ENCODE measurements at regions not wholly inside any gene's neighbourhood (a gene's known extent, or its start where the extent isn't known, plus 50 kb on each side); places are given as distances from the start of the nearest gene placed in this dataset.

GRCh38 chr10:59523851-59524250 lies 161.5 kb upstream of the FAM13C start:
- H3K4me1 ChIP-seq, result peaks cover 0 to 4% (median 1%) of the 10 kb centered on the region in 4 donors
- no peak overlapping the region for H3K27ac ChIP-seq
- TF ChIP-seq EP300 (IDR thresholded peaks at IDR 0.05) (no peak), POLR2AphosphoS5 (IDR thresholded peaks at IDR 0.05) (no peak), POLR2A (IDR thresholded peaks at IDR 0.05) (no peak), CTCF (IDR thresholded peaks at IDR 0.05) (no peak)
- no peaks in the 10 kb centered on the region for H3K27me3 ChIP-seq
- H3K36me3 ChIP-seq, result no peaks in the 10 kb centered on the region
- H3K9me3 ChIP-seq, result no peaks in the 10 kb centered on the region
- ATAC-seq (ENCODE audit: low FRiP score in 2 of 2) (no peak), DNase-seq (no peak)
- WGBS, 2 donors, result 55 to 59% methylated on average over 6 of the region's 6 CpGs
- H3K4me3 ChIP-seq, result no peak overlapping the region

GRCh38 chr10:59517996-59518395 lies 155.6 kb upstream of the FAM13C start:
- Histone ChIP-seq H3K4me1 (no peaks in the 10 kb centered on the region), H3K9me3 (no peaks in the 10 kb centered on the region), H3K27ac (no peak overlapping the region), H3K27me3 (no peaks in the 10 kb centered on the region), H3K36me3 (no peaks in the 10 kb centered on the region), H3K4me3 (no peak overlapping the region)
- no peak for DNase-seq
- whole genome bisulfite sequencing, 2 donors, result 50 to 65% methylated on average over 3 of the region's 3 CpGs
- ATAC-seq (ENCODE audit: low FRiP score in 2 of 2), result no peak
- TF ChIP-seq EP300 (IDR thresholded peaks at IDR 0.05) (no peak), POLR2AphosphoS5 (IDR thresholded peaks at IDR 0.05) (no peak), CTCF (IDR thresholded peaks at IDR 0.05) (no peak), POLR2A (IDR thresholded peaks at IDR 0.05) (no peak)

- H3K27me3 ChIP-seq, result no peaks in the 10 kb centered on the region
- TF ChIP-seq POLR2A (IDR thresholded peaks at IDR 0.05), result no peak
- no peak for TF ChIP-seq POLR2AphosphoS5 (IDR thresholded peaks at IDR 0.05)
- no peak for ATAC-seq (ENCODE audit: low FRiP score in 2 of 2)
- no peak overlapping the region for H3K27ac ChIP-seq
- DNase-seq, result no peak
- no peaks in the 10 kb centered on the region for H3K4me1 ChIP-seq
- 64% methylated on average over 7 of the region's 7 CpGs for whole genome bisulfite sequencing, 2 donors
- H3K9me3 ChIP-seq, result no peaks in the 10 kb centered on the region
- H3K36me3 ChIP-seq, result no peaks in the 10 kb centered on the region
- H3K4me3 ChIP-seq, result no peak overlapping the region
Observed at GRCh38 chr10:59517341-59517899, 155.1 kb upstream of the FAM13C start.

- Histone ChIP-seq H3K9me3 (no peaks in the 10 kb centered on the region), H3K27ac (no peak overlapping the region), H3K4me3 (no peak overlapping the region), H3K4me1 (no peaks in the 10 kb centered on the region), H3K27me3 (no peaks in the 10 kb centered on the region), H3K36me3 (no peaks in the 10 kb centered on the region)
- ATAC-seq (ENCODE audit: low FRiP score in 2 of 2) (peak in 1 of 2 donors; percentile 35), DNase-seq (no peak)
- 68 to 69% methylated on average over 3 of the region's 3 CpGs for WGBS, 2 donors
- TF ChIP-seq POLR2AphosphoS5 (IDR thresholded peaks at IDR 0.05), result no peak
- TF ChIP-seq EP300 (IDR thresholded peaks at IDR 0.05), result no peak
- no peak for TF ChIP-seq CTCF (IDR thresholded peaks at IDR 0.05)
- TF ChIP-seq POLR2A (IDR thresholded peaks at IDR 0.05), result no peak
Observed at GRCh38 chr10:59513558-59513957, 151.2 kb upstream of the FAM13C start.

DNA sequence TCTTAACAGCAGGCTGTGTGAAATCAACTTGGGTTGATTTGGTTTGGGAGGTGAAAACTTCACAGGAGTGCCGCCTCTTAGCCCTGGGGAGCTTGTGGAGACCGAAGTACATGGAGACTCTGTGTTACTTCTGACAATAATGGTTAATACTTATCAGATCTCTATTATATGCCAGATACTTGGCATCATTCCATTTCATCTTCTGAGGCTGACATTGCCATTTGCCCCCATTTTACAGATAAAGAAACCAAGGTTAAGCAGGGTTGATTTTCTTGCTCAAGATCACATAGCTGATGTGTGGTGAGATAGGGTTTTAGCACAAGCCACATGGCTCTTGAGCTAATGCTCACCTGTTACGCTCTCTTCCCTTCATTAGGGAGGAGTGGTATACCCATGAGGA lies 150.6 kb upstream of the FAM13C start:
- no peak for DNase-seq
- H3K27ac ChIP-seq, result no peak overlapping the region
- no peaks in the 10 kb centered on the region for H3K27me3 ChIP-seq
- no peak for ATAC-seq (ENCODE audit: low FRiP score in 2 of 2)
- WGBS, 2 donors, result 91 to 93% methylated on average over 3 of the region's 3 CpGs
- no peak overlapping the region for H3K4me3 ChIP-seq
- H3K9me3 ChIP-seq, result no peaks in the 10 kb centered on the region
- no peaks in the 10 kb centered on the region for H3K36me3 ChIP-seq
- TF ChIP-seq POLR2A (IDR thresholded peaks at IDR 0.05) (no peak), EP300 (IDR thresholded peaks at IDR 0.05) (no peak), POLR2AphosphoS5 (IDR thresholded peaks at IDR 0.05) (no peak), CTCF (IDR thresholded peaks at IDR 0.05) (no peak)
- no peaks in the 10 kb centered on the region for H3K4me1 ChIP-seq
